Retinal pigment epithelial cell (primary cell): ENCODE measurements at regions not wholly inside any gene's neighbourhood (a gene's known extent, or its start where the extent isn't known, plus 50 kb on each side); places are given as distances from the start of the nearest gene placed in this dataset.
"Not testable (repeated sequence)": the region's sequence is repeated elsewhere in the genome, so short reads cannot be mapped to it uniquely, and the experiment has no call there.

Experiments
- DNase-seq: peaks from one replicate; pipeline ENCODE4 v3.0.0-alpha.2; 2010; ENCODE audit warnings: low read depth
- H3K4me3 ChIP-seq: 2 replicates; pipeline ENCODE4 v1.5.1; 2011; ENCODE audit warnings: mild to moderate bottlenecking, low read length, control low read depth, moderate library complexity
- CTCF ChIP-seq: conservative IDR thresholded peaks from 2 replicates; pipeline ENCODE4 v1.5.1; 2011; ENCODE audit warnings: low read depth, low read length, control low read depth, inconsistent platforms

DNA sequence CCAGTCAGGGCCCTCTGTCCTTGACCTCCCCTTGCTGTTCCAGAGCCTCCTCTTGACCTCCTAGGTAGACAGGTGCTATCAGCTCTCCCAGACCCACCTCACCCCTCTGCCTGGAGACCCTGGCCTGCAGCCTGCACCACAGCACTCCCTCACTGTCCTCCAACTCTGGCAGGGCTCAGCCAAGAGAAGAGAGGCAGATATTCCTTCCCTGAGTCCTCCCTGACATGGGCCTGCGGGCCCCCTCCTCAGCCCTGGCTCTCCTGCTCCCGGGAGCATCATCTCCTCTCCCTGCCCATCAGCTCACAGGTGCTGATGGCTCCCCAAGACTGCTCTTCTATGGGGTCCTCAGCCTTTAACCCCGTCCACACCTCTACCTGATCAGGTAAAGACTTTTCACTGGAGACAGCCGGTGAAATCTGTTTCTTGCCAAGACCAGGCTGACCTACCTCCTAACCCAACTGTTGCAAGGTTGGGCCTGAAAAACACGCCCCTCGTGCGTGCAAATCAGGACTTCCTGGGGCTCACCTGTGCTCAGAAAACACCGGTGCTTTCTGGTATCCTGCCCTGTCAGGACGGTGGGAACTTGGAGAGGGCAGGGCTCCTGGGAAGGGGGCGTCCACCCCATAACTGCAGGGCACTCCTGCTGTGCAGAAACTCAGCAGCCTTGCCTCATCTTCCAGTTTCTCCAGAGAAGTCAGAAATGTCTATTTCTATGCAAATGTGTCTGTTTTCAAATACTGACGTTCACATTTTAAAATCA lies 160.7 kb downstream of the SHANK2 start:
- TF ChIP-seq CTCF, result no peak
- H3K4me3 ChIP-seq, result no peak overlapping the region
- DNase-seq, result no peak

GRCh38 chr11:71089571-71089970 lies 162.8 kb downstream of the SHANK2 start:
- DNase-seq, result no peak
- no peak for TF ChIP-seq CTCF
- no peak overlapping the region for H3K4me3 ChIP-seq

- not testable (repeated sequence) for DNase-seq
These were observed 163.8 kb downstream of the SHANK2 start for GRCh38 chr11:71088314-71089215.

DNA sequence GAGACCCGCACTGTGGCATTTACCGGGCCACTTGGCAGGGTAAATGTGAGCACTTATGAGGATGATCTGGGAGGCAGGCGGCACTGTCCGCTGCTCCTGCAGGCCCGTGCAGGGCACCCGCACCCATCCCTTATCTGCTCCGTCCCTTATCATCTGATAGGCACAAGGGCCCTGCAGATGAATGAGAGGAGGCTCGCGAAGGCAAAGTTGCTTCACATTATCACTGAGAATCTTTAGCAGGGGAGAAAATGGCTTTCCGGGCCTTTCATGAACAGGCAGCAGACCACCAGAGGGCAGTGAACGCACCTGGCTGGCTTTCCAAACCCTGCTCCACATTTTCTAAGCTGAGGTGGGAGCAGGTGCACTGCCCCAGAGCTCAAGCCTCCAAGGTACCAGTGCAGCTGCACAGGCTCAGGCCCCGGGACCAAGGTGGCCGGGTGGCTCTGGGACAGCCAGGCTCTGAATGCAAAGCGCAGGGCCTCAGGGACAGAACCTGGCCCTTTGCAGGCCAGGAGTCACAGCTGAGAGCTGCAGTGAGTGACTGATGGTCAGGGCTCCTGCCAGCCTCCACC lies 165.6 kb downstream of the SHANK2 start:
- TF ChIP-seq CTCF, result peak; percentile 73
- H3K4me3 ChIP-seq, result no peak overlapping the region
- DNase-seq, result peak; percentile 2

More at GRCh38 chr11:71088314-71089215, 163.8 kb downstream of the SHANK2 start:
- not testable (repeated sequence) for H3K4me3 ChIP-seq

DNA sequence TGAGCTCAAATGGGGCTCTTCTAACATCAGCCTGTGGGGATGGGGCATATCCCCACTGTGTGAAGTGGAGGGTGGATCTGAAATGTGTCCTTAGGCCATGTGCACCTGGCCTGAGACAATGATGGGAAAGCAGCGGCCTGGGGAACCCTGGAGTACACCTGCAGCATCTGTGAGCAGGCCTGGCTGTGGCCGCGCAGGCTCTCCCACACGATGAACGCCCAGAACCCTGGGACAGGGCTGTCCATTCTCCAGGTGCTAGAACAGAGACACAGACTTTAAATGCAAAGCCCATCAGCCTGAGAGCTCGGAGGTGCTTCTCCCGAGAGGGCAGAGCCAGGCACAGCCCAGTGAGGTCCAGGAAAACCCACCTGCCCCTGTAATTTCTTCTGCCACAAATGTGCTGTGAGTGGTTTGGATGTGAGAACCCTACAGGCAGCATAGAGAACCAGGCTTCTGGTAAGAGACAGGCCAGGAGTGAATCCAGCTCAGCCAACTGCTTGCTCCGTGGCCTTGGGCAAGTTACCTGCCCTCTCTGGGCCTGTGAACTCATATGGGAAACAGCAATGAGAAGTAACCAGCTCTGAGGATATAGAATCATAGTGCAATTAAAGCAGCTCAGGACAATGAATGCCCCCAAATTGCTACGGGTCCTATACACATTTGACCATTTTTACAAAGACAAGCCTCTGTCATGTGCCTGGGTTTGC lies 167.9 kb downstream of the SHANK2 start:
- DNase-seq, result no peak
- H3K4me3 ChIP-seq, result no peak overlapping the region
- no peak for TF ChIP-seq CTCF

DNA sequence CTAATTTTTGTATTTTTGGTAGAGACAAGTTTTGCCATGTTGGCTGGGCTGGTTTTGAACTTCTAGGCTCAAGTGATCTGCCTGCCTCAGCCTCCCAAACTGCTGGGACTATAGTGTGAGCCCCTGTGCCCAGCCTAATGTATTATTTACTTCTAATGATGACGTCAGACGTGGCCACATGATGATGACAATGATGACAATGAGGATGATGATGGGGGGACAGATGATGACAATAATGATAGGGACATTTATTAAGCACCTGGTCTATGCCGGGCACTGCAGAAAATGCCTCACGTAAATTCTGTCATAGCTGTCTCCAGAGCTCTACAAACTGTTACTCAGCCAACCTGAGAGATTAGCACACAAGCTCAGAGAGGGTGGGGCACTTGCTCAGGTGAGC lies 169.3 kb downstream of the SHANK2 start:
- no peak overlapping the region for H3K4me3 ChIP-seq
- no peak for DNase-seq
- no peak for TF ChIP-seq CTCF

- no peak for DNase-seq
- H3K4me3 ChIP-seq, result no peak overlapping the region
- no peak for TF ChIP-seq CTCF
These were observed 169.9 kb downstream of the SHANK2 start for GRCh38 chr11:71082454-71082853.
